NCI-H1092 (cell line): ENCODE measurements at regions not wholly inside any gene's neighbourhood (a gene's known extent, or its start where the extent isn't known, plus 50 kb on each side); places are given as distances from the start of the nearest gene placed in this dataset.
"Not testable (repeated sequence)": the region's sequence is repeated elsewhere in the genome, so short reads cannot be mapped to it uniquely, and the experiment has no call there.

Experiments
- DNase-seq: peaks from one replicate; lab custom pipeline; 2025; lab: John Stamatoyannopoulos, UW

GRCh38 chr6:140189263-140189662, 814.8 kb upstream of the CITED2 start:
- DNase-seq: not testable (repeated sequence)

GRCh38 chr6:140185991-140186390, 811.5 kb upstream of the CITED2 start:
- DNase-seq: no peak

- DNase-seq: no peak
Observed at GRCh38 chr6:140183881-140184280, 809.4 kb upstream of the CITED2 start.

GRCh38 chr6:140182821-140183220, 808.4 kb upstream of the CITED2 start:
- DNase-seq: no peak

- no peak for DNase-seq
Observed at GRCh38 chr6:140181876-140182275, 807.4 kb upstream of the CITED2 start.

- DNase-seq: no peak
Observed at GRCh38 chr6:140180306-140180705, 805.9 kb upstream of the CITED2 start.

GRCh38 chr6:140178935-140179334, 804.5 kb upstream of the CITED2 start:
- no peak for DNase-seq

- DNase-seq: no peak
Observed at GRCh38 chr6:140178520-140178919, 804.1 kb upstream of the CITED2 start.

- no peak for DNase-seq
Observed at GRCh38 chr6:140176306-140176705, 801.9 kb upstream of the CITED2 start.

- DNase-seq: no peak
Observed at GRCh38 chr6:140175486-140175885, 801.0 kb upstream of the CITED2 start.

GRCh38 chr6:140174524-140174923, 800.1 kb upstream of the CITED2 start:
- DNase-seq: no peak

- DNase-seq: no peak
Observed at GRCh38 chr6:140168365-140168764, 793.9 kb upstream of the CITED2 start.

GRCh38 chr6:140160909-140161308, 786.5 kb upstream of the CITED2 start:
- no peak for DNase-seq

- no peak for DNase-seq
Observed at GRCh38 chr6:140160494-140160893, 786.0 kb upstream of the CITED2 start.

GRCh38 chr6:140156131-140156530, 781.7 kb upstream of the CITED2 start:
- no peak for DNase-seq

GRCh38 chr6:140155451-140156126, 781.1 kb upstream of the CITED2 start:
- DNase-seq: no peak

- no peak for DNase-seq
Observed at GRCh38 chr6:140153703-140154102, 779.3 kb upstream of the CITED2 start.

- DNase-seq: not testable (repeated sequence)
Observed at GRCh38 chr6:140147825-140148814, 773.7 kb upstream of the CITED2 start.

- no peak for DNase-seq
Observed at GRCh38 chr6:140140891-140141290, 766.4 kb upstream of the CITED2 start.

- DNase-seq: no peak
Observed at GRCh38 chr6:140138311-140139010, 764.0 kb upstream of the CITED2 start.

- DNase-seq: no peak
Observed at GRCh38 chr6:140134224-140134623, 759.8 kb upstream of the CITED2 start.

GRCh38 chr6:140130074-140130473, 755.6 kb upstream of the CITED2 start:
- DNase-seq: no peak

- DNase-seq: no peak
Observed at GRCh38 chr6:140124498-140124897, 750.0 kb upstream of the CITED2 start.
